BJ (cell line): ENCODE measurements at regions not wholly inside any gene's neighbourhood (a gene's known extent, or its start where the extent isn't known, plus 50 kb on each side); places are given as distances from the start of the nearest gene placed in this dataset.

Experiments used
- CTCF ChIA-PET: fragments of 350-600 bp; formaldehyde crosslinking; extraction: SDS; loops from one replicate; lab custom pipeline; 2021; ENCODE audit warnings: antibody characterized with exemption, inconsistent platforms; lab: Yijun Ruan, JAX
- POLR2A ChIA-PET: fragments of 300-600 bp; sonication (Branson Sonifier 250); formaldehyde crosslinking; extraction: SDS; loops from one replicate; lab custom pipeline; 2021; ENCODE audit warnings: antibody characterized with exemption; lab: Charles Lee
- DNase-seq: peaks from one replicate; pipeline ENCODE4 v3.0.0-alpha.2; 2011; ENCODE audit warnings: low read depth
- H3K27me3 ChIP-seq: 2 replicates; pipeline ENCODE4 v1.6.0; 2011; ENCODE audit warnings: low read length; ENCODE audit not compliant: control insufficient read depth, insufficient read depth
- H3K36me3 ChIP-seq: 2 replicates; pipeline ENCODE4 v1.5.1; 2011; ENCODE audit warnings: low read length; ENCODE audit not compliant: control insufficient read depth, insufficient read depth
- H3K4me3 ChIP-seq: 2 replicates; pipeline ENCODE4 v1.5.1; 2011; ENCODE audit warnings: low read depth, mild to moderate bottlenecking, control low read depth, low read length
- CTCF ChIP-seq: IDR thresholded peaks from 2 replicates; pipeline ENCODE4 v1.5.1; 2011; ENCODE audit warnings: low read depth, mild to moderate bottlenecking, control low read depth, inconsistent platforms, low read length, moderate library complexity; ENCODE audit not compliant: insufficient read depth

- ChIA-PET CTCF (no interaction called here), POLR2A (no interaction called here)
- no peaks in the 10 kb centered on the region for H3K27me3 ChIP-seq
- H3K36me3 ChIP-seq = no peaks in the 10 kb centered on the region
- no peak for TF ChIP-seq CTCF
- no peak for DNase-seq
- H3K4me3 ChIP-seq = no peak overlapping the region
Measured at GRCh38 chr11:91854171-91854570, 370.4 kb upstream of the FAT3 start.

- Histone ChIP-seq H3K36me3 (no peaks in the 10 kb centered on the region), H3K27me3 (no peaks in the 10 kb centered on the region), H3K4me3 (no peak overlapping the region)
- POLR2A ChIA-PET = no interaction called here
- no peak for DNase-seq
- CTCF ChIA-PET = no interaction called here
- TF ChIP-seq CTCF = no peak
Measured at GRCh38 chr11:91851908-91852307, 372.7 kb upstream of the FAT3 start.

GRCh38 chr11:91850533-91851275 lies 373.9 kb upstream of the FAT3 start:
- CTCF ChIA-PET = no interaction called here
- POLR2A ChIA-PET = no interaction called here
- Histone ChIP-seq H3K36me3 (no peaks in the 10 kb centered on the region), H3K4me3 (no peak overlapping the region), H3K27me3 (no peaks in the 10 kb centered on the region)
- no peak for DNase-seq
- TF ChIP-seq CTCF = no peak

GRCh38 chr11:91850021-91850420 lies 374.6 kb upstream of the FAT3 start:
- Histone ChIP-seq H3K36me3 (no peaks in the 10 kb centered on the region), H3K4me3 (no peak overlapping the region), H3K27me3 (no peaks in the 10 kb centered on the region)
- ChIA-PET POLR2A (no interaction called here), CTCF (no interaction called here)
- no peak for TF ChIP-seq CTCF
- DNase-seq = no peak

GRCh38 chr11:91846649-91847048 lies 378.0 kb upstream of the FAT3 start:
- no peak for TF ChIP-seq CTCF
- ChIA-PET POLR2A (no interaction called here), CTCF (no interaction called here)
- Histone ChIP-seq H3K27me3 (no peaks in the 10 kb centered on the region), H3K4me3 (no peak overlapping the region), H3K36me3 (no peaks in the 10 kb centered on the region)
- DNase-seq = no peak
